PC-9 (cell line): ENCODE measurements at regions not wholly inside any gene's neighbourhood (a gene's known extent, or its start where the extent isn't known, plus 50 kb on each side); places are given as distances from the start of the nearest gene placed in this dataset.
A peak's percentile ranks its signal among the peaks of the same experiment; 100 is the strongest.

Experiments
- BruUV-seq: library from RNA; stranded (reverse); fragments of 400-500 nt; replicated peaks from 2 replicates; lab custom pipeline; 2021; lab: Mats Ljungman, UMichigan
- CTCF ChIA-PET: fragments of 300-600 bp; sonication (Branson Sonifier 250); formaldehyde crosslinking; loops from one replicate; lab custom pipeline; 2022; ENCODE audit warnings: antibody characterized with exemption; lab: Charles Lee
- POLR2A ChIA-PET: fragments of 300-600 bp; sonication (Branson Sonifier 250); formaldehyde crosslinking; loops from one replicate; lab custom pipeline; 2022; ENCODE audit warnings: antibody characterized with exemption; ENCODE audit not compliant: unreplicated experiment; lab: Charles Lee
- DNase-seq, 2 experiments: peaks; one replicate each; pipeline versions ENCODE4 v3.0.0 to v3.0.0-alpha.2; 2015 to 2022; ENCODE audit warnings: mixed read lengths in 1 of 2
- H2AFZ ChIP-seq: fragments of 200-600 bp; sonication (generic); 2 replicates; pipeline ENCODE4 v1.8.1; 2017; ENCODE audit warnings: antibody characterized with exemption
- H3F3A ChIP-seq: fragments of 200-600 bp; sonication (generic); 2 replicates; pipeline ENCODE4 v1.8.1; 2017; ENCODE audit warnings: antibody characterized with exemption, mild to moderate bottlenecking, low read depth; ENCODE audit not compliant: insufficient read depth
- H3K27ac ChIP-seq: fragments of 200-600 bp; sonication (generic); 2 replicates; pipeline ENCODE4 v1.6.1; 2016; ENCODE audit warnings: mixed run types
- H3K27me3 ChIP-seq: fragments of 200-600 bp; sonication (generic); 2 replicates; pipeline ENCODE4 v1.6.1; 2016; ENCODE audit warnings: low read depth, mixed run types; ENCODE audit not compliant: insufficient read depth
- H3K36me3 ChIP-seq: fragments of 200-600 bp; sonication (generic); 2 replicates; pipeline ENCODE4 v1.6.1; 2016; ENCODE audit warnings: low read depth, mixed run types
- H3K4me1 ChIP-seq: fragments of 200-600 bp; sonication (generic); replicated peaks from 2 replicates; pipeline ENCODE4 v1.6.1; 2016; ENCODE audit warnings: mixed run types; ENCODE audit not compliant: insufficient read depth
- H3K4me2 ChIP-seq: fragments of 200-600 bp; sonication (generic); 2 replicates; pipeline ENCODE4 v1.6.1; 2017; ENCODE audit warnings: mixed run types
- H3K4me3 ChIP-seq: fragments of 200-600 bp; sonication (generic); 2 replicates; pipeline ENCODE4 v1.6.1; 2016; ENCODE audit warnings: mixed run types
- H3K79me2 ChIP-seq: fragments of 200-600 bp; sonication (generic); 2 replicates; pipeline ENCODE4 v1.6.1; 2017; ENCODE audit warnings: low read depth, mixed run types
- H3K9me2 ChIP-seq: fragments of 200-600 bp; sonication (generic); 2 replicates; pipeline ENCODE4 v1.8.1; 2017; ENCODE audit warnings: mild to moderate bottlenecking; ENCODE audit not compliant: insufficient read depth
- H3K9me3 ChIP-seq: fragments of 200-600 bp; sonication (generic); 2 replicates; pipeline ENCODE4 v1.8.1; 2016; ENCODE audit warnings: low read depth; ENCODE audit not compliant: insufficient read depth
- H4K20me1 ChIP-seq: fragments of 200-600 bp; sonication (generic); 2 replicates; pipeline ENCODE4 v1.8.1; 2017; ENCODE audit not compliant: insufficient read depth
- CTCF ChIP-seq: fragments of 200-600 bp; sonication (generic); conservative IDR thresholded peaks from 2 replicates; pipeline ENCODE4 v1.6.1; 2017; ENCODE audit warnings: mixed run types, antibody characterized with exemption, mild to moderate bottlenecking, moderate library complexity
- EZH2 ChIP-seq: fragments of 200-600 bp; sonication (generic); IDR thresholded peaks from 2 replicates; pipeline ENCODE4 v1.8.0; 2017; ENCODE audit warnings: antibody characterized with exemption, low read depth
- intact Hi-C: fragments of 100-400 bp; cut with micrococcal nuclease; formaldehyde crosslinking; loops from one replicate; pipeline ENCODE4 v1.10.0; 2022; ENCODE audit not compliant: unreplicated experiment

DNA sequence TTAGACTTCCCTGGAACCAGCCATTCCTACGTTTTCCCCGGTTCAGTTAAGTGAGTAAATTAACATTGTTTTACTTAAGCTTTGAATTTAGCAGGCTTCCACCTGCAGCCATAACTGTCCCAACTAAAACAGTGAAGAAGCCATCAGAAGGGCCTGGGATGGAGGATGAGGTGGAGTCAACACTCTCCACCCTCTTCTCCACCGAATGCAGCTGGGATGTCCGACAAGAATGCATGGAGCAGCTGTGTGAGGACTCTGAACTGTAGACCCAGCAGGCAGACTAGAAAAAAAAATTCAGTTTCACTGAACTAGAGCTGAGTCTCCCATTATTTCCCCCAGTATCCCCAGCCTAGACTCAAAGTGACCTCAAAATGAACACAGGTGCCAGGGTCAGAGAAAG is 114.8 kb downstream of the C16orf95 start:
- no peaks in the 10 kb centered on the region for H3K9me3 ChIP-seq
- H3K79me2 ChIP-seq = no peaks in the 10 kb centered on the region
- no peak overlapping the region for H3K27ac ChIP-seq
- no peak for TF ChIP-seq EZH2
- TF ChIP-seq CTCF = no peak
- no TSS peak for BruUV-seq
- H2AFZ ChIP-seq = no peak overlapping the region
- intact Hi-C loops = loop anchor here (5.0 to 10.0 kb wide), 2 partner anchors 40 to 638 kb away; partner anchors contain the start of gene FOXC2
- ChIA-PET CTCF (no interaction called here), POLR2A (interaction anchor here (0.6 kb wide), 1 partner anchor 37 kb away, joined by 5 read pairs; no protein-coding TSS in a partner anchor)
- H3K4me2 ChIP-seq = no peak overlapping the region
- H4K20me1 ChIP-seq = no peaks in the 10 kb centered on the region
- H3F3A ChIP-seq = peaks cover 33% of the 10 kb centered on the region
- no peak overlapping the region for H3K4me3 ChIP-seq
- H3K27me3 ChIP-seq = no peaks in the 10 kb centered on the region
- no peak for DNase-seq
- H3K4me1 ChIP-seq = peaks cover 67% of the 10 kb centered on the region
- no peaks in the 10 kb centered on the region for H3K36me3 ChIP-seq
- no peaks in the 10 kb centered on the region for H3K9me2 ChIP-seq

GRCh38 chr16:87203060-87203656 is 114.0 kb downstream of the C16orf95 start:
- H3K4me3 ChIP-seq = no peak overlapping the region
- CTCF ChIA-PET = interaction anchor here (0.6 to 0.7 kb wide), 3 partner anchors 56 to 186 kb away, joined by 3 to 8 read pairs (median 4); no protein-coding TSS in a partner anchor
- H4K20me1 ChIP-seq = no peaks in the 10 kb centered on the region
- no peaks in the 10 kb centered on the region for H3K9me3 ChIP-seq
- no TSS peak for BruUV-seq
- no peaks in the 10 kb centered on the region for H3K9me2 ChIP-seq
- H3F3A ChIP-seq = peaks cover 31% of the 10 kb centered on the region; the same call in 1 of the 2 replicates
- H3K4me2 ChIP-seq = peak overlapping the region; percentile 26
- peaks cover 67% of the 10 kb centered on the region for H3K4me1 ChIP-seq
- 0 out of 2 replicates have a peak overlapping the region, but pooled peaks have one; percentile 12 for H3K27ac ChIP-seq
- no peaks in the 10 kb centered on the region for H3K36me3 ChIP-seq
- H2AFZ ChIP-seq = no peak overlapping the region
- POLR2A ChIA-PET = no interaction called here
- no peaks in the 10 kb centered on the region for H3K27me3 ChIP-seq
- H3K79me2 ChIP-seq = no peaks in the 10 kb centered on the region
- peak; percentile 51 to 67 for DNase-seq
- no peak for TF ChIP-seq EZH2
- peak; percentile 93 for TF ChIP-seq CTCF
- intact Hi-C loops = loop anchor here (1.0 to 10.0 kb wide), 3 partner anchors 39 to 638 kb away; partner anchors contain the start of gene FOXC2

DNA sequence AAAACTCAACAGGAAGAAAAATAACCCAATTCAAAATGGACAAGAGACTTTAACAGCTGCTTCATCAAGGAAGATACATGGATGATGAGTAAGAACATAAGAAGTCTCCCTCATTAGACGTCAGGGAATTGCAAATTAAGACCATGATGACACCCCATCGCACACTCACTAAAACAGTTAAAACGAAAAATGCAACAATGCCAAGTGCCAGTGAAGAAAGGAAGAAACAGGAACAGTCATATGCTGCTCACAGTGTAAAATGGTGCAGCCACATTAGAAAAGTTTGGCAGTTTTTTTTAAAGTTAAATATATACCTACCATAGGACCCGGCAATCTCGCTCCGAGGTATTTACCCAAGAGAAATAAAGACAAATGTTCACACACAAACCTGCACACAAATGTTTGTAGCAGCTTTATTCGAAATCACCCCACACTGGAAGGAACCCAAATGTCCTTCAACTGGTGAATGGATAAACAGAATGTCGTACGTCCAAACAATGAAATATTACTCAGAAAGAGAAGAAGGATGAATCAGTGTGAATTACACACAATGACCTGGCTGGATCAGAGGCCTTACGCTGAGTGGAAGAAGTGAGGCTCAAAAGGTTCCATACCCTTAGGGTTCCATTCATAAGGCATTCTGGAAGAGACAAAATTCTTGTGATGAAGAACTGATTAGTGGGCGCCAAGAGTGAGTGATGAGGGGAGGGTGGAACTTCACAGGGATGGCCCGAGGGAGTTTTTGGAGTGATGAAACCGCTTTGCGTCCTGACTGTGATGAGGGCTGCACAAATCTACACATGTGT is 110.3 kb downstream of the C16orf95 start:
- intact Hi-C loops = loop anchor here (10.0 kb wide), 1 partner anchor 642 kb away; the partner anchor contains the start of gene FOXC2

More for the DNA sequence above, 110.3 kb downstream of the C16orf95 start:
- Histone ChIP-seq H3K9me3 (peaks cover 3% of the 10 kb centered on the region; the same call in 1 of the 2 replicates), H3K36me3 (no peaks in the 10 kb centered on the region), H3F3A (peaks cover 16% of the 10 kb centered on the region; the same call in 1 of the 2 replicates), H3K9me2 (no peaks in the 10 kb centered on the region), H3K4me3 (no peak overlapping the region), H3K4me2 (peak overlapping the region; percentile 49), H4K20me1 (no peaks in the 10 kb centered on the region), H3K4me1 (peaks cover 47% of the 10 kb centered on the region), H3K79me2 (no peaks in the 10 kb centered on the region), H2AFZ (no peak overlapping the region), H3K27ac (peak overlapping the region; percentile 63), H3K27me3 (no peaks in the 10 kb centered on the region)
- DNase-seq = peak in 1 of 2 experiments; percentile 65
- BruUV-seq = no TSS peak
- no peak for TF ChIP-seq CTCF
- TF ChIP-seq EZH2 = no peak
- ChIA-PET CTCF (no interaction called here), POLR2A (no interaction called here)
